GM12864 (cell line): ENCODE measurements at regions not wholly inside any gene's neighbourhood (a gene's known extent, or its start where the extent isn't known, plus 50 kb on each side); places are given as distances from the start of the nearest gene placed in this dataset.

ENCODE experiments used
- DNase-seq: peaks from one replicate; pipeline ENCODE4 v3.0.0-alpha.2; 2011; ENCODE audit warnings: low read depth
- H3K4me3 ChIP-seq: 2 replicates; pipeline ENCODE4 v1.5.1; 2011; ENCODE audit warnings: mild to moderate bottlenecking, low read depth, low read length, control low read depth
- CTCF ChIP-seq: IDR thresholded peaks from 2 replicates; pipeline ENCODE4 v1.5.1; 2011; ENCODE audit warnings: low read depth, mild to moderate bottlenecking, moderate library complexity, low read length, control low read depth, inconsistent platforms; ENCODE audit errors: missing control alignments

GRCh38 chr16:49003022-49003421 is 278.6 kb downstream of the CBLN1 start:
- DNase-seq: no peak
- TF ChIP-seq CTCF: no peak
- H3K4me3 ChIP-seq: no peak overlapping the region

GRCh38 chr16:49000594-49000993 is 281.0 kb downstream of the CBLN1 start:
- TF ChIP-seq CTCF: peak; percentile 67
- no peak overlapping the region for H3K4me3 ChIP-seq
- DNase-seq: no peak

- TF ChIP-seq CTCF: no peak
- no peak overlapping the region for H3K4me3 ChIP-seq
- DNase-seq: no peak
Observed at GRCh38 chr16:48999508-48999907, 282.1 kb downstream of the CBLN1 start.

- TF ChIP-seq CTCF: no peak
- no peak for DNase-seq
- no peak overlapping the region for H3K4me3 ChIP-seq
Observed at GRCh38 chr16:48999044-48999443, 282.6 kb downstream of the CBLN1 start.

GRCh38 chr16:48997946-48998345 is 283.7 kb downstream of the CBLN1 start:
- no peak for TF ChIP-seq CTCF
- no peak overlapping the region for H3K4me3 ChIP-seq

GRCh38 chr16:48997081-48997615 is 284.5 kb downstream of the CBLN1 start:
- no peak overlapping the region for H3K4me3 ChIP-seq
- no peak for TF ChIP-seq CTCF
- no peak for DNase-seq

More at GRCh38 chr16:48997946-48998345, 283.7 kb downstream of the CBLN1 start:
- DNase-seq: no peak

- H3K4me3 ChIP-seq: no peak overlapping the region
- TF ChIP-seq CTCF: no peak
- no peak for DNase-seq
Observed at GRCh38 chr16:48978501-48978900, 303.1 kb downstream of the CBLN1 start.
